ENCODE measurements at regions not wholly inside any gene's neighbourhood (a gene's known extent, or its start where the extent isn't known, plus 50 kb on each side); places are given as distances from the start of the nearest gene placed in this dataset.

DNA sequence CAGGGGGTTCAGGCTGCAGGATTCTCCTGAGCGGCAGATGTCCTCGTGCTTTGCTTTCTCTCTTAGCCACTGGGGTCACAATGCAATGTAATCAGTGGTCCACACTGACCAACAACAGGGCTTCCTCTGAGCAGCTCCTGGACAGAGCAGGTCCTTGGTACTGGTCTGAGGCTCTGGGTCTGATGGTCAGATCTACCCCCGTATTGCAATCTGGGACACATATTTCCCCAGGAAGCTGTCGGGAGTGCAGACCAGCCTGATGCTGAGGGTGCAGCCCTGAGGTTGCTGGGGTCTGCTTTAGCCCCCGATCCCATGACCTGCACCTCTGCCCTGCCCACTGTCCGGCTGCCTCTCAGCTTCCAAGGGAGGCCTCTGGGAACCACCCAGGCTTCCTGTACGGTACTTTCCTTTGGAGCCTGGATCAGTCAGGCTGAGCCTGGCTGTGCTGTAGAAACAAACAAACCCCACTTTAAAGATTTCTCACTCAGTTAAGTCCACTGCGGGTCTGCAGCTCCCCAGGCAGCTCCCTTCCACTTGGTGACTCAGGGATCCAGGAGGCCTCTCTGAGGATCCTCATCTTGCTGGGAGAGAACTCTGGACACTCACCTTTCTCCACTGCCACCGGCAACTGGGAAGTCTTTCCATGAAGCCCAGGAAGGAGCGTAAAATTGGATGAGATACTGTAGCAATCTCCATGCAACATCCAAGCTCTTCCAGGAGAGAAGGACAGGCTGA, 1046.6 kb downstream of the TBC1D22A start:
- Mint-ChIP-seq H3K36me3 (no peaks in the 10 kb centered on the region), H3K9me3 (peaks cover 0 to 2% (median 0%) of the 10 kb centered on the region in 5 donors), H3K4me3 (no peak overlapping the region), H3K4me1 (no peaks in the 10 kb centered on the region), H3K27ac (no peak overlapping the region), H3K27me3 (peaks cover 6 to 20% of the 10 kb centered on the region in 2 donors)
- DNase-seq = no peak
- CTCF ChIA-PET = no interaction called here
- Histone ChIP-seq H3K4me1 (ENCODE audit: insufficient read depth, low read length) (no peaks in the 10 kb centered on the region), H3K27ac (ENCODE audit: low read depth, low read length) (no peak overlapping the region), H3K36me3 (ENCODE audit: insufficient read depth, low read length) (no peaks in the 10 kb centered on the region), H3K9me3 (ENCODE audit: low read length) (no peaks in the 10 kb centered on the region), H3K4me3 (ENCODE audit: low read length) (no peak overlapping the region), H3K27me3 (ENCODE audit: insufficient read depth, low read length, poor library complexity, severe bottlenecking) (no peaks in the 10 kb centered on the region)
- POLR2A ChIA-PET = no interaction called here

DNA sequence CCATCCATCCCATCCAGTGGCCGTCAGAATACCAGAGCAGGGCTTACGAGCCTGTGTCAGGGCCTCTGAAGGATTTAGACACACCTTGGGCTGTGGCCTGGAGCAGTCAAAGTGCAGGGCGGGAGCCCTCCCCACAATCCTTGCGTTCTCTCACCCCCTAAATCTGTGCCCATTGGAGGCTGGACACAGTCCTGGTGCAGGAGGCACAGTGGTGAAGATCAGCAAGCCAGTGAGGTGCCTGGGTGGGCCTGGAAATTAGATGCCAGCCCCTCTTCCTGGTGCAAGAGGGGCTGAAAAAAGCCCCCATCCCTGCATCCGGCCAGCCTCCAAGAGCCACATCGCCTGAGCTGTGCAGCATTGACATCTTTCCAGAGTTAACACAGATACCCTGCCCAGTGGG, 1045.8 kb downstream of the TBC1D22A start:
- DNase-seq = no peak
- Histone ChIP-seq H3K27ac (ENCODE audit: low read depth, low read length) (no peak overlapping the region), H3K9me3 (ENCODE audit: low read length) (no peaks in the 10 kb centered on the region), H3K4me1 (ENCODE audit: insufficient read depth, low read length) (no peaks in the 10 kb centered on the region), H3K36me3 (ENCODE audit: insufficient read depth, low read length) (no peaks in the 10 kb centered on the region), H3K27me3 (ENCODE audit: insufficient read depth, low read length, poor library complexity, severe bottlenecking) (no peaks in the 10 kb centered on the region), H3K4me3 (ENCODE audit: low read length) (no peak overlapping the region)
- no peaks in the 10 kb centered on the region for H3K36me3 Mint-ChIP-seq
- H3K27me3 Mint-ChIP-seq = peaks cover 7 to 20% of the 10 kb centered on the region in 2 donors
- H3K27ac Mint-ChIP-seq = no peak overlapping the region
- H3K9me3 Mint-ChIP-seq = peaks cover 0 to 2% (median 0%) of the 10 kb centered on the region in 5 donors
- H3K4me1 Mint-ChIP-seq = no peaks in the 10 kb centered on the region
- POLR2A ChIA-PET = no interaction called here
- CTCF ChIA-PET = no interaction called here
- no peak overlapping the region for H3K4me3 Mint-ChIP-seq

DNA sequence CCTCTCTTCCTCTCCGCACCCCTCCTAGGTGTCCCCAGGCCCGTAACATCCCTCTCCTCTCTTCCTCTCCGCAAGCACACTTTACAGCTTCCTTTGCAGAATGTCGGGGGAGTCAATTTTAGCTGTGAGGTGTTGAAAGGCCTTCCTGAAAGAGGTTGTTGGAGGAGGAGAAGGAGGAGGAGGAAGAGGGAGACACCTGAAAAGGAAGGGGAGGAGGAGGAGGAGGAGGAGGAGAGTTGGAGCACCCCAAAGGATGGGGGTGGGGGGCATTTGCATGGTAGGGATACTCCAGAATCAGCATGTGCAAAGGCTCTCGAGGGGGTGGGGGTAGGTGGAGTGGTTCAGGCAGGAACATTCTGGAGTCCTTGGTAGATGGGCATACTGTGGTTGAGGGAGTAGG, 1045.1 kb downstream of the TBC1D22A start:
- no peak for DNase-seq
- Histone ChIP-seq H3K4me3 (ENCODE audit: low read length) (no peak overlapping the region), H3K36me3 (ENCODE audit: insufficient read depth, low read length) (no peaks in the 10 kb centered on the region), H3K27ac (ENCODE audit: low read depth, low read length) (no peak overlapping the region), H3K4me1 (ENCODE audit: insufficient read depth, low read length) (no peaks in the 10 kb centered on the region), H3K9me3 (ENCODE audit: low read length) (no peaks in the 10 kb centered on the region), H3K27me3 (ENCODE audit: insufficient read depth, low read length, poor library complexity, severe bottlenecking) (no peaks in the 10 kb centered on the region)
- Mint-ChIP-seq H3K9me3 (peaks cover 0 to 2% (median 0%) of the 10 kb centered on the region in 5 donors), H3K4me3 (no peak overlapping the region), H3K27me3 (peaks cover 6 to 20% of the 10 kb centered on the region in 2 donors), H3K27ac (peak overlapping the region in 1 of 8 donors; percentile 78), H3K4me1 (no peaks in the 10 kb centered on the region), H3K36me3 (no peaks in the 10 kb centered on the region)
- ChIA-PET CTCF (no interaction called here), POLR2A (no interaction called here)

GRCh38 chr22:47806894-47807293, 1044.4 kb downstream of the TBC1D22A start:
- H3K36me3 Mint-ChIP-seq = no peaks in the 10 kb centered on the region
- H3K27me3 Mint-ChIP-seq = peaks cover 9 to 22% of the 10 kb centered on the region in 2 donors
- no peak for DNase-seq

GRCh38 chr22:47805394-47805935, 1043.0 kb downstream of the TBC1D22A start:
- Mint-ChIP-seq H3K27ac (no peak overlapping the region), H3K27me3 (peaks cover 11 to 21% of the 10 kb centered on the region in 2 donors), H3K4me1 (no peaks in the 10 kb centered on the region), H3K36me3 (no peaks in the 10 kb centered on the region), H3K9me3 (peaks cover 0 to 2% (median 0%) of the 10 kb centered on the region in 5 donors), H3K4me3 (no peak overlapping the region)
- CTCF ChIA-PET = no interaction called here
- DNase-seq = no peak
- no peaks in the 10 kb centered on the region for H3K9me3 ChIP-seq (ENCODE audit: low read length)
- no peak overlapping the region for H3K4me3 ChIP-seq (ENCODE audit: low read length)
- no peaks in the 10 kb centered on the region for H3K36me3 ChIP-seq (ENCODE audit: insufficient read depth, low read length)
- no peak overlapping the region for H3K27ac ChIP-seq (ENCODE audit: low read depth, low read length)
- POLR2A ChIA-PET = no interaction called here
- H3K4me1 ChIP-seq (ENCODE audit: insufficient read depth, low read length) = no peaks in the 10 kb centered on the region
- no peaks in the 10 kb centered on the region for H3K27me3 ChIP-seq (ENCODE audit: insufficient read depth, low read length, poor library complexity, severe bottlenecking)

More at GRCh38 chr22:47806894-47807293, 1044.4 kb downstream of the TBC1D22A start:
- Mint-ChIP-seq H3K4me1 (no peaks in the 10 kb centered on the region), H3K27ac (no peak overlapping the region), H3K9me3 (peaks cover 0 to 2% (median 0%) of the 10 kb centered on the region in 5 donors), H3K4me3 (no peak overlapping the region)
- Histone ChIP-seq H3K4me1 (ENCODE audit: insufficient read depth, low read length) (no peaks in the 10 kb centered on the region), H3K9me3 (ENCODE audit: low read length) (no peaks in the 10 kb centered on the region), H3K36me3 (ENCODE audit: insufficient read depth, low read length) (no peaks in the 10 kb centered on the region), H3K27ac (ENCODE audit: low read depth, low read length) (no peak overlapping the region), H3K27me3 (ENCODE audit: insufficient read depth, low read length, poor library complexity, severe bottlenecking) (no peaks in the 10 kb centered on the region), H3K4me3 (ENCODE audit: low read length) (no peak overlapping the region)
- CTCF ChIA-PET = no interaction called here
- POLR2A ChIA-PET = no interaction called here

GRCh38 chr22:47804281-47804680, 1041.8 kb downstream of the TBC1D22A start:
- H3K27ac Mint-ChIP-seq = no peak overlapping the region
- POLR2A ChIA-PET = no interaction called here
- no peaks in the 10 kb centered on the region for H3K4me1 Mint-ChIP-seq
- H3K4me3 ChIP-seq (ENCODE audit: low read length) = no peak overlapping the region
- H3K36me3 Mint-ChIP-seq = no peaks in the 10 kb centered on the region
- no peaks in the 10 kb centered on the region for H3K4me1 ChIP-seq (ENCODE audit: insufficient read depth, low read length)
- H3K9me3 Mint-ChIP-seq = peaks cover 0 to 1% (median 0%) of the 10 kb centered on the region in 5 donors
- CTCF ChIA-PET = no interaction called here
- H3K9me3 ChIP-seq (ENCODE audit: low read length) = no peaks in the 10 kb centered on the region
- no peak overlapping the region for H3K4me3 Mint-ChIP-seq
- no peak for DNase-seq
- H3K27me3 ChIP-seq (ENCODE audit: insufficient read depth, low read length, poor library complexity, severe bottlenecking) = no peaks in the 10 kb centered on the region
- H3K27me3 Mint-ChIP-seq = peaks cover 11 to 21% of the 10 kb centered on the region in 2 donors
- no peak overlapping the region for H3K27ac ChIP-seq (ENCODE audit: low read depth, low read length)
- H3K36me3 ChIP-seq (ENCODE audit: insufficient read depth, low read length) = no peaks in the 10 kb centered on the region

- POLR2A ChIA-PET = no interaction called here
These were observed 1040.0 kb downstream of the TBC1D22A start for GRCh38 chr22:47802421-47802820.

DNA sequence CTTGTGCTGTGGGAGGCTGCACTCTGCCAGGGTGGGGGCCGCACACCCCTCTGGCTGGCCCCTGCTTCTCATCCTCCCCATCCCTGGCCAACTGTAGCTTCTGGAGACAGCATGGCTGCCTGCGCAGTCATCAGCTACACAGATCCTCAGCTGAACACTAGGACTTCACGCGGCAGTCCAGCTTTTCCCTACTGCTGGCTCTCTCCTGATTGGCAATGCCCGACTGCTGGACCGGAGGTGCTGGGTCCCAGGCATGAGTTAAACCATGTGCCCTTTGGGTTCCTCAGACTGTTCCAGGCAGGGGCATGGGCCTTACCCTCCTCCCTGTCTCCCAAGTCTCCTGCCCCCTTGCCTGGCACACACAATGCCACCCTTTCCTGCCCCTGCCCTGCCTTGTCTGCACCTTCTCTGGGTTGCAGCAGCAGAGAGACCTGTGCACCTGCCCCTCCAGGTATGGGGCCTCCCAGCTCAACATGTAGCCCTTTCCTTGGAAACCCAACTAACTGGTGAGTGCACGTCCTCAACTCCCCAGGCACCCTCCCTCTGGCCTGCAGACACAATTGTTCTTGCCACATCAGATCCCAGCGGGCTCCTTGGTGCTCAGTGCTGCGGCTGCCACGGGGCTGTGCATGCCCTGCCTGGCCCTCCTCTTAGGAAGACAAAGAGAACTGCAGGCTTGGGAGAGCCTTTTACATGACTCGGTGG, 1039.2 kb downstream of the TBC1D22A start:
- H3K27ac Mint-ChIP-seq = peak overlapping the region in 1 of 8 donors; percentile 61
- no peaks in the 10 kb centered on the region for H3K36me3 Mint-ChIP-seq
- Histone ChIP-seq H3K4me1 (ENCODE audit: insufficient read depth, low read length) (no peaks in the 10 kb centered on the region), H3K27ac (ENCODE audit: low read depth, low read length) (no peak overlapping the region), H3K27me3 (ENCODE audit: insufficient read depth, low read length, poor library complexity, severe bottlenecking) (no peaks in the 10 kb centered on the region), H3K9me3 (ENCODE audit: low read length) (no peaks in the 10 kb centered on the region), H3K4me3 (ENCODE audit: low read length) (no peak overlapping the region), H3K36me3 (ENCODE audit: insufficient read depth, low read length) (no peaks in the 10 kb centered on the region)
- peaks cover 0 to 4% (median 0%) of the 10 kb centered on the region in 5 donors for H3K9me3 Mint-ChIP-seq
- ChIA-PET CTCF (no interaction called here), POLR2A (no interaction called here)
- no peak overlapping the region for H3K4me3 Mint-ChIP-seq
- DNase-seq = no peak
- H3K27me3 Mint-ChIP-seq = peaks cover 13 to 18% of the 10 kb centered on the region in 2 donors
- no peaks in the 10 kb centered on the region for H3K4me1 Mint-ChIP-seq

More at GRCh38 chr22:47802421-47802820, 1040.0 kb downstream of the TBC1D22A start:
- no peaks in the 10 kb centered on the region for H3K36me3 ChIP-seq (ENCODE audit: insufficient read depth, low read length)
- Mint-ChIP-seq H3K4me3 (no peak overlapping the region), H3K27me3 (peaks cover 13 to 24% of the 10 kb centered on the region in 2 donors), H3K36me3 (no peaks in the 10 kb centered on the region), H3K27ac (no peak overlapping the region), H3K9me3 (peaks cover 0 to 4% (median 0%) of the 10 kb centered on the region in 5 donors), H3K4me1 (no peaks in the 10 kb centered on the region)
- H3K4me1 ChIP-seq (ENCODE audit: insufficient read depth, low read length) = no peaks in the 10 kb centered on the region
- no peak overlapping the region for H3K27ac ChIP-seq (ENCODE audit: low read depth, low read length)
- no peak for DNase-seq
- no peaks in the 10 kb centered on the region for H3K27me3 ChIP-seq (ENCODE audit: insufficient read depth, low read length, poor library complexity, severe bottlenecking)
- H3K4me3 ChIP-seq (ENCODE audit: low read length) = no peak overlapping the region
- H3K9me3 ChIP-seq (ENCODE audit: low read length) = no peaks in the 10 kb centered on the region
- CTCF ChIA-PET = no interaction called here

Measured in CD8-positive, alpha-beta memory T cell (primary cell).